NAMALWA (cell line): ENCODE measurements at regions not wholly inside any gene's neighbourhood (a gene's known extent, or its start where the extent isn't known, plus 50 kb on each side); places are given as distances from the start of the nearest gene placed in this dataset.

Experiments
- DNase-seq: peaks from one replicate; pipeline ENCODE4 v3.0.0-alpha.2; 2015; ENCODE audit warnings: low spot score

DNA sequence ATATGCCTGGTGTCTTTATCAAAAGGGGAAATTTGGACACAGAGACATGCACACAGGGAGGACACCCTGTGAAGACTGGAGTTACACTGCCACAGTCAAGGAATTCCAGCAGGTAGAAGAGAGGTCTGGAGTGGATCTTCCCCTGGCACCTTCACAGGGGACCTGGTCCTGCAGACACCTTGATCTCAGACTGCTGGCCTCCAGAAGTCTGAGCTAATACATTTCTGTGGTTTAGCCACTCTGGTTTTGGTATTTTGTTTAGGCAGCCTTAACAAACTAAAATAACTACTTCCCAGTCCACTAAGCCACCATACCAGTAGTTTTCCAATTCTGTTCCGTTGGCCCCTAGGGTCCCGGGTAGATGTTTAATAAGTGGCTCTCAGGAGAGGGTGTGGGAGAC, 164.7 kb downstream of the SETD4 start:
- no peak for DNase-seq

DNA sequence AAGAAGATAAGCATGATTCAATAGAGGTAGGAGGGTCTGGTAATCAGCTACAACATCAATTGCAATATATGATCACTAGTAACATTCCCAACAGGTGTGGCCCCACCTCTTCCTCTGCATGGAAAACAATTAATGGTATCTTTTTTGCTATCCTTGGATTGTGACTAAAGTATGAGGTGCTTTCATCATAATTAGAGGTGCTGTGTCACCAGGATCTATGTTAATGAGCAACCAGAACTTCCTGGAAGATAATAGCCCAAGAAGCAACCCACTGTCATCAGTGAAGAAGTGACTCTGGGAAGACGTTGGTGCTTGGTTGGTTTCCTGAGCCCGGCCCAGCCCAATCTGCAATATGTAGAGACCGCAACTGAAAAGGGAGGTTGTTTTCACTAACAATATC, 167.2 kb downstream of the SETD4 start:
- no peak for DNase-seq

DNA sequence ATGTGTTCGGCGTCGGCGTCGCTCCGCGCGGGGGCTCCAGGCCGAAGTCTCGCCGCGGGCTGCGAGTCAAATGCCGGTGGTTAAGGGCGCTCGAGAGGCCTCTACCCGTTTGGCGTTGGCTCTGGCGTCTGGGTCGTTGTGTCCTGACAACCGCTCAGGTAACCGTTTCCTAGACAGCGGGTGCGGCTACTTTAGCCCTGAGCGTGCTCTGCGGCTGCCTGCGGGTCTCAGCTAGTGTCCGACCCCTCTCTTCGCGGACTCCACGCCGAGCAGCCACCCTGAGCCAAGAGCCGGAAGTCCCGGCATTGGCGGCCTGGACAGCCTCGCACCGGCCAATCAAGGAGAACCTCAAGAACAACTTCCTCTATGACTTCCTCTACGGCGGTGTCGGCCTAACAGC, 173.4 kb downstream of the SETD4 start:
- no peak for DNase-seq

DNA sequence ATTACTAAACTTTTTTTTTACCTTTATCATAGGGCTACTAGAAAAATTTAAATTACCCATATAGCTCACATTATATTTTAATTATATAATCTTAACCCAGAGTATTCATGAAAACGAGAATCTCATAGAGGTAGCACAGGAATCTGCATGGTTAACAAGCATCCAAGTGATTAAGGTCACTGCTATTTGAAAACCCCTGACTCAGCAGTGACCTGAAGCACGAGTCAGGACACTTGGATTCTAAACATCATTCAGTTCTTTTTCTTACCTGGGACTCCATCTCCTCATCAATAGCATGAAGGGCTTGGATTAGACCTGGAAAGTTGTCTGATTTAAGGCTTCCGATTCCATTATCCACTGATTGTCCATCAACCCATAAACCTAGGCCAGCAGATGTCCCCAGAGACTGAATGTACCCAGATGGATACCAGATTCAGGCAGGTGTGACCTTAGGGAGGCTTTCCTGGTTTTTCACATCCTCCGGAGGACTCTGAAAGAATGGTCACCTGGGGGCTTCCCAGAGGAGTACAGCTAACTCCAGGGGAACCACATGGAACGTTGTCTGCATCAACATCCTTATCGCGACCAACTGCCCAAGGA, 174.3 kb downstream of the SETD4 start:
- DNase-seq, result no peak

DNA sequence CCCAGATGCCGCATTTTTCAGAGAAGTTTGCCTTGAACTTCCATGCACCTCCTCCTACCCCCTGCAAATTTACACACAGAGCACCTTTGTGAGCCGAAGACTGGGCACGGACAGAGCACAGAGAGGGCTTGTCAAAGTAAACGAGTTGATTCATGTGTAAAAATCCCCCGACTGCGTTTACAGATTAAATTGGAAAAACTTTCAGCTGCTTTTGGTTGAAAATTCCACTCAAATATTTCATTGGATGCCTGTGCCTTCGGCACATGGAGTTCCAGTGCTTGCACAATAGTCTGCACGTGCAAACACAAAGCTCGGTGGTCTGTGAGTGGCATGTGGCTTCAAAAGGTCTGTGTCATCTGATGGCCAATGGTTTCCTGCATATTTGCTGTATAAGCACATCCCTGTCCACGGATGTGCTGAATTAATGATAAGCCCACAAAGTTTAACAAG, 177.5 kb downstream of the SETD4 start:
- no peak for DNase-seq

DNA sequence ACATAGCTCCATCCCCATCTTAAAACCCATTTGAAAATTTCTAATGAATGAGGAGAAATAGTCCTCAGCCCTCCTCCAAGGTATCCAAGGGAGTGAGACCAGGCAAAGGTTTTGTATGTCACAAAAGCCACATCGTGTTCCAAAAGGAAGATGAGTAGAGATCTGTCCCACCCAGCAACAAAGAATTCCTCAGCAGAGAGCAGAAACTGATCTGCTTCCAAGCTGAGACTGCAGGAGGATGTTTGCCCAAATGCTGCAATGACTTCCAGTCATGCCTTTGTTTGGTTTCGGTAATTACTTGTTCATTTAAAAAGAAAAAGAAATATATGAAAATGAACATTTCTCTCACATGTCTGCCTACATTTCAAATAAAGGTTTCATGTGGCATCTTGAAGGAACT, 186.9 kb downstream of the SETD4 start:
- no peak for DNase-seq

DNA sequence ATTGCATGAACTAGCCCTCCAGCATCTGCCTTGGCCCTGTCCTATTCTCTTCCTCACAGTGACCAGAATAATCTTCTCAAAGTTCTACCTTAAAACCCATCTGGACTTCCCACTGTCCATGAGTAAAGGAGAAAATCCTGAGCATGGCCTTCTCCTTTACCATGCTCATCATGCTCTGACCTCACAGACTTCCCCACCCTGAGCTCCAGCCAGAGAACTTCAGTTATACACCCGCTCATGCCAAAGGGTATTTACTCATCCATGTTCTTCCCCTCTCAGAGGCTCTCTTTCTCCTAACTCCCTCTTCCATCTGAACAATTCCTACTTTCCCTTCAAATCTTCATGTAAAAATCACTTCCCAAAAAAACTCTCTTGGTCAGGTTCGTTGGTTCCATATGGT, 188.4 kb downstream of the SETD4 start:
- DNase-seq, result no peak

DNA sequence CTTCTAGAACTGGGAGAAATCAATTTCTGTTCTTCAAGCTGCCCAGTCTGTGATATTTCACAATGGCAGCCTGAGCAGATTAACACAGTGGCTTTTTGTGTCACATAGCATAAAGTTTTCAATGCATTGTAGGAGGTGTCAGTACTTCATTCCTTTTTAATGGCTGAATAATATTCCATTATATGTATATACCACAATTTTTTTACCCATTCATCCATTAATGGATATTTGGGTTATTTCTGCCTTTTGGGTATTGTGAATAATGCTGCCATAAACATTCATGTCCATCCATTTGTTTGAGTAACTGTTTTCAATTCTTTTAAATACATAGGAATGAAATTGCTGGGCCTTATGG, 191.5 kb downstream of the SETD4 start:
- DNase-seq, result no peak

DNA sequence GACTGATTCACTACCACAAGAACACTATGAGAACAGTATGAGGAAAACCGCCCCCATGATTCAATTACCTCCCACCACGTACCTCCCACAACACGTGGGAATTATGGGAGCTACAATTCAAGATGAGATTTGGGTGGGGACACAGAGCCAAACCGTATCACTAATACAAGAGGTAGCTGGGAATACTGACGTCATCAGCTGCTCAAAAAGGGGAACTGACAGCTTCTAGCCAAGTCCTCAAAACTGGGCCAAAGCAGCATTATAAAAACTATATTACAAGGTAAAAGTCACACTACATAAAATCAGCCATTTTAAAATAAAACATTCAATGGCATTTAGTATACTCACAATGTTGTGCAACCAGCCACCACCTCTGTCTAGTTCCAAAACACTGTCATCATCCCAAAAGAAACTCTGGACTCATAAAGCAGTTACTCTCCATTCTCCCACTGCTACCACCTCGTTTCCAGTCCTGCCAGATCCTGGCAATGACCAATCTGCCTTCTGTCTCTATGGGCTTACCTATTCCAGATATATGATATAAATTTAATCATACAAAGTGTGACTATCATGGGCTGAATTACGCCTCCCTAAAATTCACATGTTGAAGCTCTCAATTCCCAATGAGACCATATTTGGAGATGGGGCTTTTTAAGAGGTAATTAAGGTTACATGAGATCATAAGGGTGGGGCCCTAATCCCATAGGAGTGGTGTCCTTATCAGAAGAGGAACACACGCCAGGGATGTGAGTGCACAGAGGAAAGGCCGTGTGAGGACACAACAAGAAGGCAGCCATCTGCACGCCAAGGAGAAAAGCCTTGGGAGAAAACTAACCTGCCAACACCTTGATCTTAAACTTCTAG, 192.1 kb downstream of the SETD4 start:
- DNase-seq, result peak; percentile 8

DNA sequence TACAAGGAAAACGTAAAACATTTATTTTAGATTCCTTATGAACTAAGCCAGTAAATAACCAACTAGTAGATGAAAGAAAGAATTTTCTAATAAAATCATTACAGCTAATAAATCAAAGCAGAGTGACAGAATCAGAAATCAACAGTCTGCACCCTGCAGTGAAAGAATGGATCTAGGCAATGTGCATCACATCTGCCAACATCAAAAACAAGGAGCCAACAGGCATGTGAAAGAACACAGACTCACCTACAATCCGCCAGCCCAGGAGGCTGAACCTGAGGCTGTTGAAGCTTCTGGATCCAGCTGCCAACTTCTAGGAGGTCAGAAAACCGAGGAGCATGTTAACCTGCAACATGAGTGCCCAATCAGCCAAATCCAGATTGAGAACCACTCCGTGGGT, 196.3 kb downstream of the SETD4 start:
- DNase-seq, result no peak

DNA sequence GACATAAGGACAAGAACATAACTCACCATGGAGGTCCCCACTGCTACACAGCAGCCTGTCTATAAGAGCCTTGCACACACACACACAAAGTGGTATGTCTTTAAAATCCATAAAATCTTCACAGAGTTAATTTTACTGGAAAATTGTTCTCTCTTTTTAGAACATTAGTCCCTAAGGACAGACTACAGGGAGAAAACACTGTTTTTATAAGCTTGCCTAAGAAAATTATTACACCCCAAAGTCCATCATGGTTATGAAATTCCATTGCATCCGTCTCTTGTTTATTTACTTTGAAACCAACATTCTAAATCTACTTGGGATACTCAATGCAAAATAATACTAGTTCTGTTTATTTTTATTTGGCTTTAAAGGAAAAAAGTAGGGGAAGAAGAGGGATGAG, 197.4 kb downstream of the SETD4 start:
- DNase-seq, result no peak

DNA sequence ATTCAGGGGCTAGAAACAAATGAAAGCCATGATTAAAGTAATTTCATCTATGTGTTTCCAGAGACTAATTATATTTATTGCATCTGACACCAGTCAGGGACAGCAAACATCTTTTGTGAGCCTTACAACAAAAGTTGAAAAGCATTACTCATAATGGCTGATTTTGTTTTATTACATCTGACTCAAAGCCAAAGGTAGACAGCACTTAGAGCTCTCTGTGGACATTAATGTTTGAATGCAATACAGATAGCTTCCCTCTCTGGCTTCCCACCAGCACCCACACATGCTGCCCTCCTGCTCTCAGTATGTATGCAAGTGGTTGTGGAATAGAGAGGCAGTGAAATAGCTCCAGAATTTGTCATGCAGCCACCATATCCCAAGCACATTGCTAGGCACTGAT, 198.7 kb downstream of the SETD4 start:
- DNase-seq, result no peak

DNA sequence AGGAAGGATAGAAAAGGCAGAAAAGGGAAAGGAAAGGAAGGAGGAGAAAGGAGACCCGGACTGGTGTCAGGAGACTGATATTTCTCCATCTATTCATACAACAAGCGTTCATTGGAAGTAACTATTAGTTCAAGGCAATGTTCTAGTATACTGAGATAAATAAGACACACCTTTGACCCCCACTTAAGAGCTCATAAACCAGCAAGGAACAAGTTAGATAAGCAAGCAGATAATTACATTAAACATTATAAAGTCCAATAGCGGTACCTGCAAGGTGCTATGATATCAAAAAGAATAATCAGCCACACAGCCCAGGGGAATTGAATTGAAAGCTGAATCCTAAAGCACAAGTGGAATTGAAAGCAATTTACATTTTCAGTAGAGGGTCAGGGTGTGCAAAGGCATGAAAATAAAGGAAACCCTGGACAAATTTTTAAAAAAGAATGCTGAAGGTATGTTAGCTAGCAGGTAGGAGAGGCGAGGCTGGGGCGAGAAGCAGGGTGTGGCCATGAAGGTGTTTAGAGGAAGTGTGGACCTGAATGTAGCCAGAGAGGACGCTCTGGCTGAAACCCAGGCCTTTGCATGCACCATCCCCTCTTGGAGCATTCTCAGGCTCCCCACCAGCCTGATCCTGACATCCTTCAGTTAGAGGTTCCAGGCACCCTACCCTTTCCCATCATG, 200.0 kb downstream of the SETD4 start:
- DNase-seq, result no peak

DNA sequence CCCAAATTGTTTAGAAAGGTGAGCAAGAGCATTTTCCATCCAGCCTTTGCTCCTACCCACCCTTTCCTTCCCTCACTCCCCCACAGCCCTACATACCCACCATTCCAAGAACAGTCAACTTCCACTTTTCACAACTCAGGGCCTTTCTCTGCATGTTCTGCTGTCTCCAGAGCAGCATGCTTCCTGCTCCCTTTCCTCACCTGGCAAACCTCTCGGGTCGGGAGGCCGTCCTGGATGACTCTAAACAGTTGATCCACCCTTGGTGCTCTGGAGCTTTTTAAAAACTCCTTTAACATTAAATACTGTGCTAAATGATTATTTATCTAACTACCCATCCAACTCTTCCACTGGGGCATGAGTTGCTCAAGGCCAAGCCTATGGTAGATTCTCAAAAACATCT, 200.6 kb downstream of the SETD4 start:
- DNase-seq, result no peak

DNA sequence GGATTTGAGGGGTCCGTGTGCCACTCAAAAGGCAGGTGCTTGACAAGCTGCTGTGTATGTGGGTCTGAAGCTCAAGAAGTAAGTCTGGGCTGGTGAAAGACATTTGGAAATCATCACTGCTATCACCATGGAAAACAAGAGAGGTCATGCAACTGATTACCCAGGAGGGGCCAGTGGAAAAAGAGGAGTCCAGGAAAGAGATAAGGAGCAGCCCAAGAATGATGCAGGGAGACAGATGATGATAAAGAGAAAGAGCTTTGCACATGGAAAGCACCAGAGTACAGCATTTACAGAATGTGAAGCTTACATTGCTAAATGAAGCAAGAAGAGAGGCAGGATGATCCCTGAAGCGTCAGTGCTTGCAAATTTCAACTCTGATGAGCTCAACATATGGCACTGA, 203.2 kb downstream of the SETD4 start:
- DNase-seq, result no peak

DNA sequence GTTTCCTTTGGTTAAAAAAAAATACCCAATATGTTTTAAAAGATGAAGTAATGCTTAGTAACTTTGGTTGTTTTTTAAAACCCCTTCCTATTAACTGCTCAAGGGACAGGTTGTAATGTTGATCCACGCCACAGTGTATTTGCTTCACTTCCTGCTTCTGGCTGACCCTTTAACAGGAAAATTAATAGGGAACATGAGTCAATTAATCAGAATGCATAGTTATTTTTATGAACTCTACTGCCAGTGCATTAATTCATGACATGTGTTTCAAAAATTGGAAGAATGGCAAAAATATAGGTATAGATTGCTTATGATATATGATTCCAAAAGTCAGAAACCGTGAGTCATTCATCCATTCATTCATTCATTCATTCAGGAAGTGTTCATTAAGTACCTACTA, 204.8 kb downstream of the SETD4 start:
- DNase-seq, result no peak

DNA sequence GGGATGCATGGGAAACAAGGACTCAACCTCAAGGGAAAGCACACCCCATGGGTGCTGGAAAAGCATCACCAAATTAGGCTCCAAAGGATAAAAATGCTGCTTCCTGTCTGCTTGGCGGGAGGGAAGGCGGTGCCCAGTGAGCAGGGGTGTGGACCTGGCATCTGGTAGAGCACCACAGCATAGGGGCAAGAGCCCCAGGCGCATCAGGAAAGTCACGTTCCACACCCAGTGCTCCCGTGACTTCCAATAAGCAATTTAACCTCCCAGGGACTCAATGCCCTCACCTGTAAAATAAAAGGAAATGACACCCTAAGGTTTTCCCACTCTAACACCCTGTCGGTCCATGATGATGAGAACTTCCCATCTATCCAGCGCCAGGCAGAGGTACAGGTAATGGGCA, 206.0 kb downstream of the SETD4 start:
- DNase-seq, result no peak

DNA sequence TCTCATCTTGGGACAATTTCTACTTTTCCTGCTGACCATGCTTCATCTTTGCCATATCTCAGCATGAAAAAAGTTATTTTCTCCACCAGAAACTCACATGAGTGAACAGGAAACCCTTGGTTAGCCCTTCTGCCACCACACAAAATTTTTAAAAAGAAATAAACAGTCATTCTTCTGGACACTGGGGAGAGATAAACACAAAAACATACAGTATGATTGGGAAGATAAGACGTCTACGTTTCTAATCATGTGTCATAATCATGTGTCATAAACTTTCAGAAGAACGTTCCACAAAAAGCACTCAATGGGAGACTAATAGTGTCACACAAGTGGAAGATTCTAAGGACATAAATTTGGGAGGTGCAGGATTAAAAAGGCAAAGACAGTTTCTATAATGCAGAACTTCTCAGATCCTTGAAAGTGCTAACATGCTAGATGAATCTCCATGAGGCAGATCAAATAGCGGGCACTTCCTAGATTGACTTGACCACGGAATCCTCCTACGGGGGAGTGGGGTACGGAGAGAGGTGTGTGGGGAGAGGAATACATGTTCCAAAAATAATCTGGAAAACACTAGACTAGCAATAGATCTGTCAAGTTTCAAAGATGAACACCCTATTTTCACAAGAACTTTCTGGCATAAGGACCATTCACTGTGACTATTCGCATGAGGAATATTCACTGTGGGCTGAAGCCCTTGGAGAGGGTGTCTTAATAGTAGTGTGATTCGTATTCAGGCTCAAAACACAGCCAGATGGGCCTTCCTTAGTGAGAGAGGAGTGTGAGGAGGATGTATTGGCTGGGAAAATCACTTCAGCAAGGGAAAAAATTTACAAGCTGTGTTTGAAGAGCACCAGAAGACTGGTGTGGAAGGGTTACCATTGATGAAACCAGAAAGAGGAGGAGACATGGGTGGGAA, 206.7 kb downstream of the SETD4 start:
- no peak for DNase-seq

DNA sequence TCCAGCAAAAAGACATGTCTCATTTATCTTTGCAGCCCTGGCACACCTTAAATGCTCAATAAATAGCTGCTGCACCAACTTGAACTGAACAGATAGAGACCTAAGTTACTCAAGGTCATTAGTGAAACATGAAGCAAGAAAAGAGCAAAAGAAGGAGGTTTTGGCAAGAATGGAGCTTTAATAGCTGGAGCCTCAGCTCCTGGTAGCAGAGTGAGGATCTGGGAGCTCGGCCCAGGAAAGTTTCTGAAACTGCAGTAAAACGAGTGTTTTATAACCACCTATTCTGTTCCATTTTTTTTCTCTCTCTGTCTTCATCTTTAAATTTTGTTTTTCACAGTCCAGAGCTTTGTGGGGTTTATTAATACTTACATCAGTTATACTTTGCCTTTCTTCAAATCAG, 207.5 kb downstream of the SETD4 start:
- no peak for DNase-seq

DNA sequence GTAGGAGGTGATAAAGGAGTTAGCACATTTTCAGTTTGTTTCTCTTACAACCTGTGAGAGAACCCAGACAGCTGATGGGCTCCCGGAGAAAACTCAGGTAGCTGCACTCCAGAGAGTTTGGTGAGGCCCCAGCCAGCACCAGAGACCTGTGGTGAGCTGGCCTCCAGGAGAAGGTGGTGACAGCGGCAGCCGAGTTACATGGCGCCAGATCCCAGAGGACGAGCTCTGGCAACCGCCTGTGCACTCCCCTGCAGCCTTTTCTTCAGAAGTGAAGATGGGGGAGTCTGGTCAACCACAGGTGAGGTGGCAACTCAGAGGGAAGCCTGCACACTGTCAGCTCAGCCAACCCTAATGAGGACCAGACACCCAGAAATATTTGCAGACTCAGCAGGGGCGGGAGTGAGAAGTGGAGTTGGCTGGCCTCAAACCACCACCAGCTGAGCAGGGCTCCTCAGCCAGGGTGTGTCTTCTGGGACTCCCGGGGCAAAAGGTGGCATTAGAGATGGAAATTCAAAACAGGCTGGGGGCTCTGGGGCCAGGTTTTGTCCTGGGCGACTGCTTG, 209.7 kb downstream of the SETD4 start:
- DNase-seq, result no peak

DNA sequence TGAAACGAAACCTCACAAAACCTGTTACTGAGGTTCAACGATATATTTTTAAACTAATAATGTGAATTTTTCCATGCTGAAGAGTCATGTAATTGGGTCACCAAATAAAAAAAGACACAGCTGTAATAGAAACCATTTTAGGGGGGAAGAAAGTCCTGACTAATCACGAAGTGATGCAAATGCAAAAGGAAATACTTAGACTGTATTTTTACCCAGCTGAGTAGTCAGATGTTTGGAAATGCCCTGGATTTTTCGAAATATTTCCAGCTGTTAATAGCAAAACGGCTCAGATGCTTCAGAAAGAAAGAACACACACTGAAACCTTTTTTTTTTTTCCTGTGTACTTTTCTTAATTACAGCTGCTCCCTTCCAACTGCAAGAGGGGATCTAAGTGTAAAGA, 210.3 kb downstream of the SETD4 start:
- no peak for DNase-seq

DNA sequence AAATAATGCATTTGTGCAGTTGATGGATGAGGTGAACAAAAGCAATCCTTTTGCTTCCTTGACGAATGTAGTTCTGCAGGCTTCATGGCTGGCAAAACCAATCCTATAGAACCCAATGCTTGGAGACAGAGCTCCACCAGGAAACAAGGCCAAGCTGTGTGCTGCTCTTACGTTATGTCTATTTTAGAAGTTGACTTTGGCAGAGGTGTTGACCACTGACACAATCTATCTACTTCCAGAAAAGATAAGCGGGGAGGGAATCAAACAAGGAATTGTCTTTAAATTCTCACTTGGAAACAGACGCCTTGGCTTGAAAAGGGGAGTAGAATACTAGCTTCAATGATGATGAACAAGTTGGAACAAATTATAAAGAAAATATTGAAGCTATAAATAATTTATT, 211.2 kb downstream of the SETD4 start:
- DNase-seq, result no peak
